LNCAP (cell line): ENCODE measurements at regions not wholly inside any gene's neighbourhood (a gene's known extent, or its start where the extent isn't known, plus 50 kb on each side); places are given as distances from the start of the nearest gene placed in this dataset.

ENCODE experiments used
- TF ChIP-seq, protein P1 (sequence below): fragments of 450-650 bp; IDR thresholded peaks from 2 replicates; pipeline ENCODE4 v1.5.1; 2017; ENCODE audit warnings: mild to moderate bottlenecking

DNA sequence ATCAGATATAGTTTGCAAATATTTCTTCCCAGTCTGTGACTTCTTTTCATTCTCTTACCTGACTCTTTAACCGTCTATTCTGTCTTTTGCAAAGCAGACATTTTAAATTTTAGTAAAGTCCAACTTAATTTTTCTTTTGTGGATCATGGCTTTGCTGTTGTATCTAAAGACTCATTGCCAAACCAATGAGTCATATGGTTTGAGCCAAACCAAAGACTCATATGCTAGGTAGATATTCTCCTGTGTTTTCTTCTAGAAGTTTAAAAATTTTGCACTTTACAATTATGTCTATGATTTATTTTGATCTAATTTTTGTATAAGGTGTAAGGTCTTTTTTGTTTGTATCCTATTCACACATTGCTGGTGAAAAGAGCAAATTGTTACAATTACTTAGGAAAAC lies 446.8 kb downstream of the ANKRD50 start:
- TF ChIP-seq, protein P1, sequence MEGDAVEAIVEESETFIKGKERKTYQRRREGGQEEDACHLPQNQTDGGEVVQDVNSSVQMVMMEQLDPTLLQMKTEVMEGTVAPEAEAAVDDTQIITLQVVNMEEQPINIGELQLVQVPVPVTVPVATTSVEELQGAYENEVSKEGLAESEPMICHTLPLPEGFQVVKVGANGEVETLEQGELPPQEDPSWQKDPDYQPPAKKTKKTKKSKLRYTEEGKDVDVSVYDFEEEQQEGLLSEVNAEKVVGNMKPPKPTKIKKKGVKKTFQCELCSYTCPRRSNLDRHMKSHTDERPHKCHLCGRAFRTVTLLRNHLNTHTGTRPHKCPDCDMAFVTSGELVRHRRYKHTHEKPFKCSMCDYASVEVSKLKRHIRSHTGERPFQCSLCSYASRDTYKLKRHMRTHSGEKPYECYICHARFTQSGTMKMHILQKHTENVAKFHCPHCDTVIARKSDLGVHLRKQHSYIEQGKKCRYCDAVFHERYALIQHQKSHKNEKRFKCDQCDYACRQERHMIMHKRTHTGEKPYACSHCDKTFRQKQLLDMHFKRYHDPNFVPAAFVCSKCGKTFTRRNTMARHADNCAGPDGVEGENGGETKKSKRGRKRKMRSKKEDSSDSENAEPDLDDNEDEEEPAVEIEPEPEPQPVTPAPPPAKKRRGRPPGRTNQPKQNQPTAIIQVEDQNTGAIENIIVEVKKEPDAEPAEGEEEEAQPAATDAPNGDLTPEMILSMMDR, result no peak

DNA sequence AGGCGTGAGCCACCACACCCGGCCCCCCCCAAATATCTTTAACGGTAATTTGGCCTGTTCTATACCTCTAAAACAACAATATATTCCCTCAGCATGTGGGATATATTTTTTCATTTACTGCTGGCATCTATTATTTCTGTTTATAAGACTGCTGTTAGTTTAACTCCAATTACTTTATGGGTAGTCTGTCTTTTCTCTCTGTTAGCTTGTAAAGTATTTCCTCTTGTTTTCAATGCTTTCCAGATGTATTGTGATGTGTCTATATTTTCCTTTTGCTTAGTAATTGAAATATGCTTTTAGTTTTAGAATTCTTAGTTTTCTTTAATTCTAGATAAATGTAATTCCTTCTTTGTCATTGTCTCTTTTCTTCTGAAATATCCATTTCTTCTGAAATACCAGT lies 445.8 kb downstream of the ANKRD50 start:
- TF ChIP-seq, protein P1, result no peak

DNA sequence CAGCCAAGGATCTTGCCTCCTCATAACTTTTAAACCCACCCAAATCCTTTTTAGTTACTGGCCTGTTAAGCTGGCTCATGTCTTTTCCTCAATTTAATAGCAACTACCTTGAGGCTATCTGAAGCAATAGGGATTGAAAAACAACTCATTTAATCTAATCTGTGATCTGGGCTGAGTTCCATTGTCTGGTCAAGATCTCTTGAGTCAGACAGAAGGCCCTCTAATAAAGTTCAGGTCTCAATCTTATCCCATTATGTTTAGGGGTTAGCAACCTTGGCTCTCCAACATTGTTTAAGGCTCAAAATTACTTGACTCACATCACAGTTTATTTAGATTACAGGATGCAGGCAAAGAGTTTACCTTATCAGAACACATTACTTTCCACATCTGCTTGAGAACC lies 436.1 kb downstream of the ANKRD50 start:
- TF ChIP-seq, protein P1, result no peak

DNA sequence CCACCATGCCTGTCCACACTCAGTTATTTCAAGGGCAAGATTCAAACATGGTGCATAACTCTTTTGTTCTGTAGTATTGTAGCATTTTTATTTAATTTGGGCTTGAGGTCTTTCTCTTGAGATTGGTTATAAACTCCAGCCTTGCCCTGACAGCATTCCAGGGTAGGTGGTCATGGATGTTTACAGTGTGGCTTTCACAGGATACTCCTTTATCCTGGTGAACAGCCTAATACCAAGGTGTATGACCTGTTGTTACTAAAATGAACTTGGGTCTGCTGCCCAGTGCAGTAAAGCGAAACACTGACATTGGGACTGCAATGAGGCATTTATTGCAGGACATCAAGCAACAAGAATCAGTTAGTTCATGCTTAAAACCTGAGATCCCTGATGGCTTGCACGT lies 434.8 kb downstream of the ANKRD50 start:
- TF ChIP-seq, protein P1, result no peak

DNA sequence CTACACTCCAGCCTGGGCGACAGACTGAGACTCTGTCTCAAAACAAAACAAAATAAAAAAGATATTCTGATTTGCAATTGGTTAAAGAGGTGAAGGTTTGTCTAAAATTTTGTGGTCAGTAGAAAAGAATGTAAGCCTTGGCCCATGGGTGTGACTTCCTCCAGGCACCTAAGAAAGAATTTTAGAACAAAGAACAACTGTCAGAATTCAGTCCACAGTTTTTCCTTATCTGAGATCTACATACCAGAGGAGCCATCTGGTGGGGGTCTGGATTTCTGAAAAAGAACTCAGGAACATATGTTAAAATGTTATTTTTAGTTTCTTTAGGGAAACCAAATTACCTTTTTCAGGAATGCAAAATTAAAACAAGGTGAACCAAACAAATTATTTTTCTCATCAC lies 434.1 kb downstream of the ANKRD50 start:
- TF ChIP-seq, protein P1, result no peak

DNA sequence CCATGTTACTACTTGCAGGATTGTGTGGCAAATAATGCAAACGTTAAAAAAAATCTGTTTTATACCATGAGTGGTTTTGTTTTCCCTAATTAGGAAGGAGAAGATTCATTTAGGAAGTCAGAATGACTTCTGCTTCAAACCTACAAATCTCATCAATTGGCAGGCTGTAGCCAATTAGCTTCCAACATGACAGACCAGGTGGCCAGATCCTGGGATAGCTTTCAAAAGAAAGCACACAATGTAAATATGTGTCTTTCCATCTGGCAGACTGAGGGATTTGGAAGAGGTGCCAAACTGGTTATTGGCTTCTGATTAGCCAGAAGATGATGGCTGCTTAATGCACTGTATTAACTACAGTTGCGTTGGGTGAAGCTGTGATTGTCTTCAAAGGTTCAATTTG lies 432.8 kb downstream of the ANKRD50 start:
- TF ChIP-seq, protein P1, result no peak

DNA sequence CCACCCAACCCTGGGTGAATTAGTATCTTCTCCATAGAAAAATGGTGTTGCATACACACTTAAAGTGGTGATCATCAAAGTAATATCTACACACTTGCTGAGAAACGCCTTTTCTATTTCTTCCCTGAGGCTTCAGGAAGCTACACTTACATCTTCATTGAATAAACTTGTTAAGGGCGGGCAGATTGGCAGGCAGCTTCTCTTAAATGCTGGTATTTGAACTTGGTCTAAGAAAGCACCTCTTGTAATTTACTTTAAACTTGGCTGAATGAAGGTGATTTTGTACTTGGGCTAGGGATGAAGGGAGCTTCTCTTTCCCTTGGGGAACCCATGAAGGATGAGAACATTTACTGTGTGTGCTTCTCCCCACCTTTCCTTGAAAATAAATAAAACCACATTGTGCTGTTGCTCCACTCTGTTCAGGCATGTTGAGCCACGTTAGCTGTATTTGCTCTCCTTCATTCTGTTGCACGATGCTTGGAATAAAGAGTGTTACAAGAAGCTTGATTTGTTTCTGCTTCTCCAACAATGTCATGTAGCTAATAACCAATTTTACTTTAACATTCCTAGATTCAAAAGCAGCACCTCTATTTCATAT lies 430.1 kb downstream of the ANKRD50 start:
- TF ChIP-seq, protein P1, result no peak
